ENCODE measurements at regions not wholly inside any gene's neighbourhood (a gene's known extent, or its start where the extent isn't known, plus 50 kb on each side); places are given as distances from the start of the nearest gene placed in this dataset.

GRCh38 chr1:234971586-234972297, 156.9 kb downstream of the TOMM20 start:
- WGBS, 2 donors (ENCODE audit: low coverage in 1 of 2): 68 to 71% methylated on average over 9 of the region's 9 CpGs
- no peaks in the 10 kb centered on the region for H3K9me3 ChIP-seq
- no peak for ATAC-seq
- H3K4me3 ChIP-seq: no peak overlapping the region
- H3K27me3 ChIP-seq: no peaks in the 10 kb centered on the region
- H3K4me1 ChIP-seq: peaks cover 12 to 56% (median 29%) of the 10 kb centered on the region in 3 donors
- H3K36me3 ChIP-seq: no peaks in the 10 kb centered on the region
- peak overlapping the region; percentile 70 to 97 (median 90) for H3K27ac ChIP-seq
- no peak for TF ChIP-seq POLR2AphosphoS5 (IDR thresholded peaks at IDR 0.05)
- no peak for TF ChIP-seq EP300 (IDR thresholded peaks at IDR 0.05)
- TF ChIP-seq CTCF (IDR thresholded peaks at IDR 0.05): no peak
- no peak for TF ChIP-seq POLR2A (IDR thresholded peaks at IDR 0.05)

- peak overlapping the region in 1 of 2 donors; percentile 50 for H3K4me3 ChIP-seq
- peak; percentile 88 for ATAC-seq
Measured at GRCh38 chr1:234970731-234971476, 157.7 kb downstream of the TOMM20 start.

GRCh38 chr1:234970401-234970730, 158.3 kb downstream of the TOMM20 start:
- no peaks in the 10 kb centered on the region for H3K9me3 ChIP-seq
- peak overlapping the region; percentile 70 to 97 (median 90) for H3K27ac ChIP-seq
- H3K4me1 ChIP-seq: peaks cover 12 to 58% (median 29%) of the 10 kb centered on the region in 3 donors
- H3K4me3 ChIP-seq: peak overlapping the region; percentile 37 to 50
- TF ChIP-seq CTCF (IDR thresholded peaks at IDR 0.05) (no peak), EP300 (IDR thresholded peaks at IDR 0.05) (no peak), POLR2A (IDR thresholded peaks at IDR 0.05) (no peak), POLR2AphosphoS5 (IDR thresholded peaks at IDR 0.05) (no peak)
- peak; percentile 79 for ATAC-seq
- no peaks in the 10 kb centered on the region for H3K27me3 ChIP-seq
- 6 to 11% methylated on average over 4 of the region's 4 CpGs for WGBS, 2 donors (ENCODE audit: low coverage in 1 of 2)
- no peaks in the 10 kb centered on the region for H3K36me3 ChIP-seq

More at GRCh38 chr1:234970731-234971476, 157.7 kb downstream of the TOMM20 start:
- TF ChIP-seq POLR2AphosphoS5 (IDR thresholded peaks at IDR 0.05) (peak; percentile 96), CTCF (IDR thresholded peaks at IDR 0.05) (peak in 1 of 4 experiments; percentile 4), EP300 (IDR thresholded peaks at IDR 0.05) (no peak), POLR2A (IDR thresholded peaks at IDR 0.05) (peak; percentile 44 to 60)
- WGBS, 2 donors (ENCODE audit: low coverage in 1 of 2): 4 to 10% methylated on average over 6 of the region's 12 CpGs
- Histone ChIP-seq H3K9me3 (no peaks in the 10 kb centered on the region), H3K4me1 (peaks cover 12 to 56% (median 29%) of the 10 kb centered on the region in 3 donors), H3K27me3 (no peaks in the 10 kb centered on the region), H3K36me3 (no peaks in the 10 kb centered on the region), H3K27ac (peak overlapping the region; percentile 70 to 97 (median 90))

GRCh38 chr1:234969581-234970400, 158.8 kb downstream of the TOMM20 start:
- peak overlapping the region; percentile 70 to 97 (median 90) for H3K27ac ChIP-seq
- 3 to 8% methylated on average over 8 of the region's 37 CpGs for WGBS, 2 donors (ENCODE audit: low coverage in 1 of 2)
- H3K4me3 ChIP-seq: peak overlapping the region; percentile 37 to 50
- peak; percentile 30 for ATAC-seq
- H3K4me1 ChIP-seq: peaks cover 12 to 63% (median 29%) of the 10 kb centered on the region in 3 donors
- H3K36me3 ChIP-seq: no peaks in the 10 kb centered on the region
- H3K27me3 ChIP-seq: no peaks in the 10 kb centered on the region
- TF ChIP-seq CTCF (IDR thresholded peaks at IDR 0.05) (no peak), POLR2A (IDR thresholded peaks at IDR 0.05) (peak in 1 of 2 donors; percentile 28)
- H3K9me3 ChIP-seq: no peaks in the 10 kb centered on the region
